Sigmoid colon (tissue), 6 donors: ENCODE measurements at regions not wholly inside any gene's neighbourhood (a gene's known extent, or its start where the extent isn't known, plus 50 kb on each side); places are given as distances from the start of the nearest gene placed in this dataset.
A peak's percentile ranks its signal among the peaks of the same experiment; 100 is the strongest.
"Not testable (repeated sequence)": the region's sequence is repeated elsewhere in the genome, so short reads cannot be mapped to it uniquely, and the experiment has no call there.

Source experiments
- DNase-seq: peaks from one replicate; pipeline ENCODE4 v3.0.0-alpha.2; 2019
- H3K27ac ChIP-seq, 4 donors: fragments of 200-600 bp; sonication (generic); one replicate each; pipeline ENCODE4 v1.5.1; 2016 to 2019; ENCODE audit warnings: mild to moderate bottlenecking in 1 of 4
- H3K27me3 ChIP-seq, 3 donors: fragments of 200-600 bp; sonication (generic); one replicate each; pipeline ENCODE4 v1.5.1; 2019; ENCODE audit warnings: mild to moderate bottlenecking in 1 of 3
- H3K36me3 ChIP-seq, 4 donors: fragments of 200-600 bp; sonication (generic); one replicate each; pipeline ENCODE4 v1.5.1; 2016 to 2019
- H3K4me1 ChIP-seq, 4 donors: fragments of 200-600 bp; sonication (generic); one replicate each; pipeline ENCODE4 v1.5.1; 2017 to 2019
- H3K4me3 ChIP-seq, 4 donors: fragments of 200-600 bp; sonication (generic); one replicate each; pipeline ENCODE4 v1.5.1; 2017 to 2019; ENCODE audit warnings: mild to moderate bottlenecking in 2 of 4, moderate library complexity in 1 of 4
- H3K9me3 ChIP-seq, 4 donors: fragments of 200-600 bp in 3 of 4; sonication (generic) in 3 of 4; one replicate each; pipeline versions ENCODE4 v1.5.1 to v1.6.1; 2013 to 2019
- CTCF ChIP-seq, 4 experiments: fragments of 450-650 bp in 3 of 4; fragments of 200-600 bp in 1 of 4; IDR thresholded peaks; one replicate each; pipeline ENCODE4 v1.5.1; 2016 to 2019; ENCODE audit warnings: antibody characterized with exemption in 4 of 4, mild to moderate bottlenecking in 3 of 4, moderate library complexity in 2 of 4
- WGBS, 2 donors: extraction: QIAGEN DNeasy Blood & Tissue Kit; methylation state at CpG; one replicate each; pipeline ENCODE4 v1.1.7; 2013; 5-methylcytosine and 5-hydroxymethylcytosine counted together
- intact Hi-C: fragments of 100-400 bp; cut with DNase I; formaldehyde crosslinking; loops from one replicate; pipeline ENCODE4 v1.15.1; 2023
- donor health status: healthy with polysubstance abuse.
- donor health status: healthy.

- intact Hi-C loops, H3K27me3 ChIP-seq, H3K4me1 ChIP-seq, H3K36me3 ChIP-seq, H3K4me3 ChIP-seq, H3K27ac ChIP-seq, DNase-seq, H3K9me3 ChIP-seq: not testable (repeated sequence)
- 84 to 87% methylated on average over 3 of the region's 3 CpGs for WGBS, 2 donors
Observed at GRCh38 chr17:20387549-20387948, 79.8 kb downstream of the LGALS9B start.

- H3K9me3 ChIP-seq, H3K27me3 ChIP-seq, DNase-seq, H3K27ac ChIP-seq, H3K36me3 ChIP-seq, H3K4me3 ChIP-seq, H3K4me1 ChIP-seq, intact Hi-C loops: not testable (repeated sequence)
- WGBS, 2 donors, result 47 to 52% methylated on average over 18 to 20 of the region's 20 CpGs
- peak; percentile 52 to 67 (median 58) for TF ChIP-seq CTCF (IDR thresholded peaks at IDR 0.05)
Observed at GRCh38 chr17:20381358-20382300, 85.7 kb downstream of the LGALS9B start.

DNA sequence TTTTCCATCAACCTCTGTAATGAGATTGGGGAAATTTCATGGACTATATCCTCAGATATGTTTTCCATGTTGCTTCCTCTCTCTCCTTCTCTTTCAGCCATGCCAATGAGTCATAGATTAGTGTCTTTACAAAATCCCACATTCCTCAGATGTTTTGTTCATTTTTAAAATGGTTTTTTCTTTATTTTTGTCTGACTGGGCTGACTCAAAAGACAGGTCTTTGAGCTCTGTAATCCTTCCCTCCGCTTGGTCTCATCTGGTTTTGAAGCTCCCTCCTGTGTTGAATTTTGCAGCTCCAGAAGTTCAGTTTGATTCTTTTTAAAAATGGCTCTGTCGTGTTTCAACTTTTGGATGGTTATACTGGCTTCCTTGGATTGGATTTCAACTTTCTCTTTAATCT is 86.7 kb downstream of the LGALS9B start:
- DNase-seq, H3K4me1 ChIP-seq, H3K27ac ChIP-seq, H3K9me3 ChIP-seq, H3K36me3 ChIP-seq, H3K27me3 ChIP-seq, H3K4me3 ChIP-seq, intact Hi-C loops: not testable (repeated sequence)
- 70 to 76% methylated on average over 2 of the region's 2 CpGs for WGBS, 2 donors

DNA sequence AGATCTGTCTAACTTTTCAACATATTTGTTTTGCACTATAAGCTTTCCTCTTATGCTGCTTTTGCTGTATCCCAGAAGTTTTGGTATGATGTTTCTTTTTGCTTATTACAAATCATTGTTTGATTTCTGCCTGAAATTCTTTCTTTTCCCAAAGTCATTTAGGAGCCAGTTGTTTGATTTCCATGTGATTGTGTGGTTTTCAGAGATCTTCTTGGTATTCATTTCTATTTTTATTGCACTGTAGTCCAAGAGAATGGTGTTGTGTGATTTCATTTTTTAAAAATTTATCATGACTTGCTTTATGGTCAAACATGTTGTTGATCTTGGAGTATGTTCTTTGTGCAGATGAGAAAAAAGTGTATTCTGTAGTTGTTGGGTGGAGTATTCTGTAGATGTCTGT is 88.1 kb downstream of the LGALS9B start:
- H3K9me3 ChIP-seq, H3K27ac ChIP-seq, DNase-seq, H3K27me3 ChIP-seq, H3K4me3 ChIP-seq, H3K36me3 ChIP-seq, intact Hi-C loops, H3K4me1 ChIP-seq: not testable (repeated sequence)

DNA sequence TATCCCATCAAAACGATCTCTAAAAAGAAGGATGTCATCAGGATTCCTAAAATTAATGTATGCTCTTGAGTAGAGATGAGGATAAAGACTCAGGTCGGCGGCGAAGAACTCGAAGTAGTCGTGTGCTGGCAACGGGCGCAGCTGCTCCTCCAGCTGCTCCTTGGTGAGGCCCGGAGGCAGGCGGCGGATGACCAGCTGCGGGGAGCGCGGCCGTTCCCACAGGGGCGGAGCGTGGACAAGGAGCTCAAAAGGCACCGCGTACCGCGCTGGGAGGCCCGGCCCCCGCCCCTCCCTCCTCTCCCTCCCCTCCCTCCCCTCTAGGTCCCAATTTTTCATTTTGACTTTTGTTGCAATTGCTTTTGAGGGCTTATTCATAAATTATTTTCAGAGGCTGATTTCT is 90.7 kb downstream of the LGALS9B start:
- H3K4me3 ChIP-seq, H3K27ac ChIP-seq, H3K4me1 ChIP-seq, DNase-seq, H3K36me3 ChIP-seq, H3K27me3 ChIP-seq, H3K9me3 ChIP-seq, intact Hi-C loops: not testable (repeated sequence)
- 9 to 37% methylated on average over 17 to 20 of the region's 23 CpGs for WGBS, 2 donors

GRCh38 chr17:20375745-20376144 is 91.6 kb downstream of the LGALS9B start:
- intact Hi-C loops, DNase-seq: not testable (repeated sequence)
- 96% methylated on average over 12 of the region's 13 CpGs for WGBS, 2 donors

More at GRCh38 chr17:20375745-20376144, 91.6 kb downstream of the LGALS9B start:
- H3K36me3 ChIP-seq, H3K27ac ChIP-seq, H3K4me1 ChIP-seq, H3K9me3 ChIP-seq, H3K27me3 ChIP-seq, H3K4me3 ChIP-seq: not testable (repeated sequence)
